A673 (cell line): ENCODE measurements at regions not wholly inside any gene's neighbourhood (a gene's known extent, or its start where the extent isn't known, plus 50 kb on each side); places are given as distances from the start of the nearest gene placed in this dataset.

Experiments used
- EZH2 ChIP-seq: fragments of 200-600 bp; sonication (generic); IDR thresholded peaks from 2 replicates; pipeline ENCODE4 v1.6.1; 2017; ENCODE audit warnings: borderline replicate concordance, low read depth, mild to moderate bottlenecking, mixed read lengths, antibody characterized with exemption, low read length; ENCODE audit not compliant: poor library complexity, severe bottlenecking
- TF ChIP-seq, protein P1 (sequence below): fragments of 300-800, 200-600 bp; sonication (generic); conservative IDR thresholded peaks from 2 replicates; pipeline ENCODE4 v1.5.1; 2017; ENCODE audit warnings: low read depth, mild to moderate bottlenecking, antibody characterized with exemption, low read length, moderate library complexity, mixed read lengths

- TF ChIP-seq, protein P1, sequence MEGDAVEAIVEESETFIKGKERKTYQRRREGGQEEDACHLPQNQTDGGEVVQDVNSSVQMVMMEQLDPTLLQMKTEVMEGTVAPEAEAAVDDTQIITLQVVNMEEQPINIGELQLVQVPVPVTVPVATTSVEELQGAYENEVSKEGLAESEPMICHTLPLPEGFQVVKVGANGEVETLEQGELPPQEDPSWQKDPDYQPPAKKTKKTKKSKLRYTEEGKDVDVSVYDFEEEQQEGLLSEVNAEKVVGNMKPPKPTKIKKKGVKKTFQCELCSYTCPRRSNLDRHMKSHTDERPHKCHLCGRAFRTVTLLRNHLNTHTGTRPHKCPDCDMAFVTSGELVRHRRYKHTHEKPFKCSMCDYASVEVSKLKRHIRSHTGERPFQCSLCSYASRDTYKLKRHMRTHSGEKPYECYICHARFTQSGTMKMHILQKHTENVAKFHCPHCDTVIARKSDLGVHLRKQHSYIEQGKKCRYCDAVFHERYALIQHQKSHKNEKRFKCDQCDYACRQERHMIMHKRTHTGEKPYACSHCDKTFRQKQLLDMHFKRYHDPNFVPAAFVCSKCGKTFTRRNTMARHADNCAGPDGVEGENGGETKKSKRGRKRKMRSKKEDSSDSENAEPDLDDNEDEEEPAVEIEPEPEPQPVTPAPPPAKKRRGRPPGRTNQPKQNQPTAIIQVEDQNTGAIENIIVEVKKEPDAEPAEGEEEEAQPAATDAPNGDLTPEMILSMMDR = no peak
- TF ChIP-seq EZH2 = no peak
Measured at GRCh38 chr9:16303506-16303905, 567.0 kb downstream of the BNC2 start.
